HG03342 (cell line): ENCODE measurements at regions not wholly inside any gene's neighbourhood (a gene's known extent, or its start where the extent isn't known, plus 50 kb on each side); places are given as distances from the start of the nearest gene placed in this dataset.
"Not testable (repeated sequence)": the region's sequence is repeated elsewhere in the genome, so short reads cannot be mapped to it uniquely, and the experiment has no call there.

Source experiments
- ATAC-seq: cut with Tn5 transposase; IDR thresholded peaks from one replicate; pipeline ENCODE4 v1.9.1; 2021; ENCODE audit warnings: mild to moderate bottlenecking, moderate library complexity; ENCODE audit not compliant: unreplicated experiment

- ATAC-seq = no peak
Measured at GRCh38 chrX:36642052-36642451, 366.1 kb upstream of the FAM47C start.

DNA sequence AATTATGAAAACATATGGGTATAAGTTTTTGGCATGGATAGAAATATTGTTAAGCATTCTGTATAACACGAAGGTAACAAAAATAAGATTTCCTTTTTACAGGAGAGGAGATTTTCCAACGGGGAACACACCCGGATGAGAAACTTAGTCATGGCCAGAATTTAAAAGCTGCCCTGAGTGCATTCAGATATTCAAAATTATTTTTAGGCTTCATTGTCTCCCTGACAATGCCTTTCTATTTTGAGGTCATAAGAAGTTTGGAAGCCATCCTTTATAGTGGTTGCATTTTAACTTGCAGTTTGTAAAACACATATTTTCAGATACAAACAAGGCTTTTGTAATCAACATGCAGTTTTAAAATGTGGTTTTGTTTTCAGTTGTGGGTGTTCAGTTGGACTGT, 357.5 kb upstream of the FAM47C start:
- ATAC-seq = no peak

GRCh38 chrX:36683507-36683906, 324.7 kb upstream of the FAM47C start:
- ATAC-seq = no peak

DNA sequence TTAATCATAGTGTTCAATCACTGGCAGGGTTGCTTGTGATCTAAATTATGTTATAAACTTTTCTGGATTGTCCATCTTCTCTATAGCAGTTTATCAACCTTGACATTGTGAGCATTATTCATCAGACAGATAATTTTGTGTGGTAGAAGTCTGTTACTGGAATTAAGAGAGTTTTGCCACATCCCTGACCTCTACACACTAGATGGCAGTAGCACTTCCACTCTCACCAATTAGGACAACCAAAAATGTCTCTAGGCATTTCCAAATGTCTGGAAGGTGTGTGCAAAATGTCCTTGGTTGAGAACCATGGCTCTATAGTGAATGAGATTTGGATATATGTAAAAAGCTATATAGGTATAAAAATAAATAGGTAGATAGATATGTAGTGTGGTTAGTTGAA, 324.1 kb upstream of the FAM47C start:
- ATAC-seq = no peak

- ATAC-seq = no peak
Measured at GRCh38 chrX:36721990-36722389, 286.2 kb upstream of the FAM47C start.

- no peak for ATAC-seq
Measured at GRCh38 chrX:36753602-36754001, 254.6 kb upstream of the FAM47C start.

- no peak for ATAC-seq
Measured at GRCh38 chrX:36787752-36788151, 220.4 kb upstream of the FAM47C start.

GRCh38 chrX:36803151-36803550, 205.0 kb upstream of the FAM47C start:
- ATAC-seq = no peak

DNA sequence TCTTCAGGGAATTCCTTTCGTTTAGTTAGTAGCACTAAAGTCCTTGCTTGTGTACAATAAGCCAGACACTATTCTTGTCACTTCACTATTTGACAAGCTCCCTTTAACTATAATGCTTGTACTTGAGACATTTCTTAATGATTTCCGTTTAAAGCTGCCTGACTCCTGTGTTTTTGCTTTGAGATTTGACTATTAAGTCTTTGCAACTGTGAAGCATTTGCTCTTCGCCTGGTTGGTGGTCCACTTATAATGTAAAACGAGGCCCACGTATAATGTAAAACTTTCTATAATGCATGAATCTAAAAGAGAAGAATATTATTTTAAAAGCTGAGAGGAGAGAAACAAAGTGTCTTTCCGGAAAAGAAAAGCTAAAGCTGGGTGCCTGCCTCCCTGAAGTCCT, 204.1 kb upstream of the FAM47C start:
- no peak for ATAC-seq

- no peak for ATAC-seq
Measured at GRCh38 chrX:36844857-36845256, 163.3 kb upstream of the FAM47C start.

- ATAC-seq = no peak
Measured at GRCh38 chrX:36847496-36847895, 160.7 kb upstream of the FAM47C start.

- no peak for ATAC-seq
Measured at GRCh38 chrX:36849407-36849806, 158.8 kb upstream of the FAM47C start.

GRCh38 chrX:36856849-36857248, 151.3 kb upstream of the FAM47C start:
- ATAC-seq = no peak

- no peak for ATAC-seq
Measured at GRCh38 chrX:36859231-36859630, 148.9 kb upstream of the FAM47C start.

DNA sequence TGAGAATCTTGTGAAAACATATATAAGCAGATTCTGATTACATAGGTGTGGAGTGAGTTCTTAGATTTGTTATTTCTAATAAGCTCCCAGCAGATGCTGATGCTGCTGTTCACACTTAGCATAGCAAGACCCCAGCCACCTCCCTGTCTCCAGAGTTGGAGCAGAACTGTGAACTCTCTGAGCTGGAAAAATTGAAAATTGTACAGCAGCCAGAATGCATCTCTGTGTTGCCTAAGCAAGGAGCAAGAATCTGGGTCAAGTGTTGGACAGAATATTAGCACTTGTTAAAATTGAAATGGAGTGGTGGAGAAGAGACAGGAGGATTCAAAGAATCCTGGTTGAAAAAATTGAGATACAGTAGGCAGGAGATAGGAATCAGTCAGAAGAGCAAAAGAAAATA, 146.6 kb upstream of the FAM47C start:
- ATAC-seq = no peak

DNA sequence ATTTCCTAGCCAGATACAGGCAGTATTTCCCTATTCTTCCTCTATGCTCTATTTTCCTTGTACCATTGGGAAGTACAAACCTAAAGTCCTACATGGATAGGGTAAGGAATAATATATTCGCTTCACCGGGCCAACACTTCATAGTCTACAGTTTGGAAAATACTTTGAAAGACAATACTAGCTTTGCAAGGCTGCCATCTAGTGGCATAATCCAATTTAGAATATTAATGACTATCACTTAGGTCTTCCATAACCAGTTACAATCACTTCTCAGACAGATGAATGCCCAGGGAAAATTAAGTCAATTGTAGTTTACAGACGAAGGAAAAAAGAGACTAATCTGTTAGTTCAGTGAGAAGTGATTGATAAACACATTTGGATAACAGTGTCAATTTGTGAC, 141.0 kb upstream of the FAM47C start:
- ATAC-seq = peak; percentile 75

GRCh38 chrX:36868592-36868991, 139.6 kb upstream of the FAM47C start:
- no peak for ATAC-seq

DNA sequence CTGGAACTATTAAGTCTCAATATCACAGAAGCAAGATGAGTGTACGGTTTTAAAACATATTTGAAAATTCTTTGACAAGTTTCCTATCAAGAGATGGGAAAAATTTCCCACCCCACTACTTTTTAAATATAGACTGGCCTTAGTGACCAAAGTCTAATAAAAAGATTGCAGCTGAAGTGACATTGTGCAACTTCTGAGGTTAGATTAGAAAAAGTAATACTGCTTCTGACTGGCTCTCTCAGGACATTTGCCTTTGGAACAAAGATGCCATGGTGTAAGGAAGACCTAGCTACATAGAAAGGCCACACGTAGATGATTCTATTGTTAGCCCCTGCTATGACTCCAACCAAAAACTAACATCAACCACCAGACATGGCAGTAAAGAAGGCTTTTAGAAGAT, 138.7 kb upstream of the FAM47C start:
- no peak for ATAC-seq

DNA sequence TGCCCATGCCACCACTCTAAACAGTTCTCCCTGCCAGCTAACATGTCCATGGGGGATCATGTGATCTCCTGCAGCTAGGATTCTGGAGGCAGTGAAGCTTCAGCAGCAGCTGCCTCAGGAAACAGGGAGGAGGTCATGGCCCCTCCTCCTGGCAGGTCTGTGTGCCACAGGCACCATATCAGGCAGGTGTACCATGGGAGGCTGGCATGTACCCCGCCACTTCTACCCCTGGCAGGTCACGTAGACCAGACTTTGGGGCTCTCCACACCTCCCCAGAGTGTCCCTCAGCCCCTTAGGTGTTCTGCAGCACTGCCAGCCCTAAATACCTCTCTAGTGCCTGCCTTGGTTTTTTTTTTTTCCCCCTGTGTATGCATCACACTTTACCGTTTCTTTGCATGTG, 110.5 kb upstream of the FAM47C start:
- ATAC-seq = no peak

DNA sequence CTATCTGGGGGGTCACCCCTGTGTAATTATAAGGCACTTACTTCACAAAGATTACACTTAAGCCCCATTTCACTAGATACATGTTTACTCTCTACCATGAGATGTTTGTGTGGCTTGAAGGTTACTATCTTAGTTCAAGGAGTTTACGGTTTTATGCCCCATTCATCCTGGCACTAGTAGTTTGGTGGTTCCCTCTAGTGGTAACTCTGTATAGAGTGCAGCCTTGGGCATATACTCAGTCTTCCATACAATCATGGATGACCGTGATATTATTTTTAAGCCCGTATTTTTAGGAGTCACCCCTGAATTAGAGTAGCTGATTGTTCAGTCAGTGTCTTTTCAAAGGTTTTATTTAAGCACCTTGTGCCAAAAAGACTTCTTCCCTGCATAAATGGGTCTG, 109.9 kb upstream of the FAM47C start:
- ATAC-seq = peak; percentile 89

GRCh38 chrX:36904561-36904960, 103.6 kb upstream of the FAM47C start:
- ATAC-seq = not testable (repeated sequence)

- ATAC-seq = peak; percentile 90
Measured at GRCh38 chrX:36908801-36909675, 99.1 kb upstream of the FAM47C start.

DNA sequence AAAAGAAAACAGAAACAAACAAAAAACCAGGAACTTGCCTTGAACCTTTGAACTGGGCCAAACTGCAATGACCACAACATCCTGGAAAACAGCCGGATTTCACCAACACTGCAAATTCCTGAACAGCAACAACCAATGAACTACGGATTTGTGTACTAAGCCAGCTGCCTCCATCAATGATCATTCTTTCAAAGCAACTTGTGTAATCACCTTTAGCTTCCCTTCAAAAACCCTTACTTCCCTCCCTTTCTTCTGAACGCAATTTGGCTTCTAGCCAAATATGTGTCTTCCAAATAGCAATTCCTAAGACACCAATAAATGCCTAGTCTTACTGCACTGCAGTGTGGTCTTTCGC, 98.5 kb upstream of the FAM47C start:
- no peak for ATAC-seq
